ENCODE measurements at regions not wholly inside any gene's neighbourhood (a gene's known extent, or its start where the extent isn't known, plus 50 kb on each side); places are given as distances from the start of the nearest gene placed in this dataset.

GRCh38 chr4:100970414-100970813 lies 376.9 kb downstream of the PPP3CA start:
- no peak for DNase-seq (ENCODE audit: low read depth in 3 of 3)

DNA sequence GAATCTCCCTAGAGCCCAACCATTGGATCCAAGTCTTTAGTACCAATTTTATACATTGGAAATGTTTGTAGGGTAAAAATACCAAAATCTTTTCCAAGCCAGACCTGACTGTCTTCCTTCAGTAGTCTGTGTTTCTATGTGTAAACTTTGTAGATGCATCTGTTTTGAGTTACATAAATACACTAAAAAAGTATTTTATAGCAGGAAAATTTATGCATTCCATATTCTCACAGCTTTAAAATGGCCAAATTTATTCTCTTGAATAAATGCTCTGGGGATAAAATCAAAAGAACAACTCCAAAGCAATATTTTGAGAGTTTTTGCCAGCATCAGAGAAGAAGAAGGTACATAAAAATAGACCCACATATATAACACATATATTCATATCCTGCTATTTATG lies 377.4 kb downstream of the PPP3CA start:
- DNase-seq (ENCODE audit: low read depth in 3 of 3): no peak

DNA sequence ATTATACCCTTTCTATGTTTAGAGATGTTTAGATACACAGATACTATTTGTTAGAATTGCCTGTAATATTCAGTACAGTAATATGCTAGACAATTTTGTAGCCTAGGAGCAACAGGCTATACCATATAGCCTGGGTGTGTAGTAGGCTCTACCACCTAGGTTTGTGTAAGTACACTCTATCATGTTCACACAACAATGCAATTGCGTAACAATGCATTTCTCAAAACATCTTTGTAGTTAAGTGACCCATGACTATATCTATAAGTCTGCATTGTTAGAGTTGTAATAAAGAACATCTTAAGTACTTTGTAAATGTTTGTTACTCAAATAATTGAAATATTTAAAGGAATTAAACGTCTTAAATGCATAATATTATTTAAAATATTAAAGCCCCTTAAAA lies 379.3 kb downstream of the PPP3CA start:
- DNase-seq (ENCODE audit: low read depth in 3 of 3): no peak

DNA sequence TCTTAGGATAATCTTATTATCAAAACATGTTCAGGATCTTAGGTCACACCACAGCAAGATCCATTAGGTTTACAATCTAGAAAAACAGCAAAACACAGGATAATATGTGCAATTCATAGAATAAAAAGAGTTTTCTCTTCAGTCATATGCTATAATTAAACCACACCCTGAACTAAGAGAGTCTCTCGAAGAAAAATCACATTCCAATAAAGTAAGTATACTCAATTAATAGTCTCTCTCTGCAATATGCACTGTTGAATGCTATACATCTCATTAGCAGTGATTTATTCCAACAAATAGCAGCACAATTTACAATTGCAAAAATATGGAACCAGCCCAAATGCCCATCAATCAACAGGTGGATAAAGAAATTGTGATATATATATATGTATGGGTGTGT lies 383.7 kb downstream of the PPP3CA start:
- DNase-seq (ENCODE audit: low read depth in 3 of 3): no peak

- no peak for DNase-seq (ENCODE audit: low read depth in 3 of 3)
These were observed 384.6 kb downstream of the PPP3CA start for GRCh38 chr4:100962698-100963097.

DNA sequence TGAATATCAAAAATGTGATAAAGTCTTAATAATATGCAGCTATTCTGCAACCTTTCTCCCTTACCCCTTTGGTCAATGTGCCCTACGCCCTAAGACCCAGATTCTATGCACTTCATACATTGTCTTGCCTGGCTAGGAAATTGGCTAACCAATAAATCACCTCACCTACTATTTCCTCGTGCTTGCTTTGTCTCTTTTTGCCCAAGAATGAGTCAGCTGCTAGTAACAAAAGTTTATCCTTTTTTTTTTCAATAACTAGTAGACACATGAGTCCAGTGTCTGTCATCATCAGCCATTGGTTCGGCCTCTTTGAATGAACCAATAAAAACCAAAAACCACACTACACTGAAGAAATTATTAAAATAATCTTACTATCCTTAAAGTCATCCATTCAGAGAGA lies 387.1 kb downstream of the PPP3CA start:
- no peak for DNase-seq (ENCODE audit: low read depth in 3 of 3)

- DNase-seq (ENCODE audit: low read depth in 3 of 3): no peak
These were observed 393.3 kb downstream of the PPP3CA start for GRCh38 chr4:100954046-100954445.

GRCh38 chr4:100953616-100954015 lies 393.7 kb downstream of the PPP3CA start:
- DNase-seq (ENCODE audit: low read depth in 3 of 3): no peak

GRCh38 chr4:100952590-100952989 lies 394.7 kb downstream of the PPP3CA start:
- no peak for DNase-seq (ENCODE audit: low read depth in 3 of 3)

DNA sequence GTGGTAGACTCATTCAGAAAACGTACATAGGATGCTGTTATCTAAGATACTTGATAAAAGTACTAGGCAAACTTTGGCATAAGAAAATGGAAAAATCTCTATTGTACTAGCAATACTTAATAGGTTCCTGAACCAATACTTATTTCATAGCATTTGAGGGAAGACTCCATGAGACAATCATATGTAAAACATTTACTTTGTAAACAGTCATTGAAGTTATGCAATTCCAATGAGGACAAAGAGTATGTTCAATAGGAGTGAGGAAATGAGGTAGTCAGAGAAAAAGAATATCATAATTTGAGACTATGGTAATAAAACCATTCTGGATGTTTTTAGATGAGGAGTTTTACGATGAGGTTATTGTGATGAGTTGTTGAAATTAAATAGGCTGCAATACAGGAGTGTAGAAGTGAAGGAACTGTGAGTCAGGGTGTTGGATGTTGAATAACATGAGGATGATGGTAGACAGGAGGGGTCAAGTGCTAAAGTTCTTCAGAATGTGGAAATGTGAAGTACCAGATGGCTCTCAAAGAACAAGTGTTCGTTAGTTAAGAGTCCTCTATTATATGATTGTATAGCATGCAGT lies 397.9 kb downstream of the PPP3CA start:
- no peak for DNase-seq (ENCODE audit: low read depth in 3 of 3)

GRCh38 chr4:100948911-100949310 lies 398.4 kb downstream of the PPP3CA start:
- no peak for DNase-seq (ENCODE audit: low read depth in 3 of 3)

DNA sequence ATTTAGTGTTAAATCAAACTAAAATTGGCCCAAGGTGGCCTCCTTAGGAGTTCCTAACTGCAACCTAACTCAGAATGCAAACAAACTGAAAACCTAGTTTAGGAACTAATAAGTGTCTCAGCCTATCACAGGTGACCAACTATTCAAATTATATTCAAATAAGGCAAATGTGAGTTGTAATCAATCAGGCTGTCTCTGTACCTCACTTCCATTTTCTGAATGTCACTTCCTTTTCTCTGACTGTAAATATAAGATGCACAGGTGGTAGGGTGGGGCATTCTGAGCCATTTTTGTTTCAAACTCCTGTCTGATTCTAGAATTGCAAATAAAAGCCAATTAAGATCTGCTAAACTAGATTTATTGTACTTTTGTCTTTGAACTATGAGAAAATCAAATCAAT lies 401.5 kb downstream of the PPP3CA start:
- no peak for DNase-seq (ENCODE audit: low read depth in 3 of 3)

DNA sequence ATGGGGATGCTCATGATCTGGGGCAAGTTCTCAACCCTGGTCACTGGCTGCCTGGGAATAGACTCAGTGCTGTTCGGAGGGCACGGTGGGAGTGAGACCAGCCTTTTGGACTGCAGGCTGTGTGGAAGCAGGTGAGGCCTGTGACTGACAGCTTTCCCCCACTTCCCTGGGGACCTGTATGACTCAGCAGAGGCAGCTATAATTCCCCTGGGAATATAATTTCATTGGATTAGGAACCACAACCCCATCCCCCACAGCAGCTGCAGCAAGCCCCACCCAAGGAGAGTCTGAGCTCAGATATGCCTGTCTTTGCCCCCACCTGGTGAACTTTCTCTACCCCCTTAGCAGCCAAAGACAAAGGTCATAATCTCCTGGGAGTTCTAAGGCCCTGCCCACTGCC lies 408.6 kb downstream of the PPP3CA start:
- DNase-seq (ENCODE audit: low read depth in 3 of 3): no peak

DNA sequence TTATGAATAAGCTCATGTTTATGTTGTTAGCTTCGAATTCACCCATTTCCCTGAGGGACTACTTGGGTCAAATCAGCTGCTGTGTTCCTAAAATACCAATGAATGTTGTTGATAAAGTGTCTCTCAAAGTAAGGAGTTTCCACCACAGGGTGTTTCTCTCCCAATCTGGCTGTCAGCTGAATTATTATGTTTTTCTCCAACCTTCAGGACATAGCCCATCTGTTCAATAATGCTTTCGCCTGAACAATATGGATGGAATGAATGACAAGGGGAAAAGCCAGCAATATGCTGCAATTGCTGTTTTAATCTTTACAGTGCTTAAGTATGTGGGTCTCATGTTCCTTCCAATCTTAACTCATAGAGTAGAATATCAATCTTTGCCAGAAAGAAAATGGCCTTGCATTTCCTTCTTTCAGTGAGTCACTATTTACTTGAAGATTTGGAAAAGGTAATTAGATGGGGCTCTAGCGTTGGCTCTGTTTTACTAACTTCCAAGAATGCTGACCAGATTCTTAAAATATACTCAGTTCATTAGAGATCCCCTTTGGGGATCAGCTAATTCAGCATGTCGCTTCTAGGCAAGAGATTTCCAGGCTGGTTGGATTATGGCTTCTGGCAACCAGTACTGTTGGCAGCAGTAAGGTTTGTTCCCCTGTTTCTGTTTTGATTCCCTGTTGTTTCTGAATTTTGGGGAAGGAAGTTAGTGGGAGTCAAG lies 410.5 kb downstream of the PPP3CA start:
- DNase-seq (ENCODE audit: low read depth in 3 of 3): no peak

- DNase-seq (ENCODE audit: low read depth in 3 of 3): no peak
These were observed 412.2 kb downstream of the PPP3CA start for GRCh38 chr4:100935090-100935489.

DNA sequence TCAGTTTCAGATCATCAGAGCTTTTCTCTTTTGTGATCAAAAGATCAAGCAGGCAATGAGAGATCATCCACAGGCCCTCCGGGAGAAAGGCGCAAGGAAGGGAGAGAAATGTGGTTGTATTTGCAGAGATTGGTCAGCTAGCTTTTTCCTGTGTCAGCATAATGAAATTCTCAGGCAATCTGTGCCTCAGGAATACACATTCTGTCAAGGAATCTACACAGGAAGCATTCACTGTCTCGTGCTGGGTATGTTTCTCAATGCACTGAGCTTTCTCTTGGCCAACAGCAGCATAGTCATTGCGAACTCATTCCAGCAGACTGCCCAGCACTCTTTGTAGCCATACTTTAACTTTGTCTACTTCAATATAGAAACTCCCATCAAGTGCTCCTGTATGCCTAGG lies 413.7 kb downstream of the PPP3CA start:
- no peak for DNase-seq (ENCODE audit: low read depth in 3 of 3)

DNA sequence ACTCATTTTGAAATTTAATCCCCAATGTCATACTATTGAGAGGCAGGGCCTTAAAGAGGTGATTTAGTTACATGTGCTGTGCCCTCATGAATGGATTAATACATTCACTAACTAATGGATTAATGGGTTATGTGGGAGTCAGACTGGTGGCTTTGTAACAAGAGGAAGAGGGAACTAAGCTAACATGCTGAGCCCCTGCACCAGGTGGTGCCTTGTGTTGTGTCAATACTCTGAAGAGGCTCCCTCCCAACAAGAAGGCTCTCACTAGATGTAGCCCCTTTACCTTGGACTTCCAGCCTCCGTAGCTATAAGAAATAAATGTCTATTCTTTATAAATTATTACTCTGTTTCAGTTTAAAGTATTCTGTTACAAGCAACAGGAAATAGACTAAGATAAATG lies 411.9 kb upstream of the EMCN start:
- DNase-seq (ENCODE audit: low read depth in 3 of 3): no peak

- DNase-seq (ENCODE audit: low read depth in 3 of 3): no peak
These were observed 411.3 kb upstream of the EMCN start for GRCh38 chr4:100929135-100929534.

- DNase-seq (ENCODE audit: low read depth in 3 of 3): no peak
These were observed 408.4 kb upstream of the EMCN start for GRCh38 chr4:100926039-100926717.

DNA sequence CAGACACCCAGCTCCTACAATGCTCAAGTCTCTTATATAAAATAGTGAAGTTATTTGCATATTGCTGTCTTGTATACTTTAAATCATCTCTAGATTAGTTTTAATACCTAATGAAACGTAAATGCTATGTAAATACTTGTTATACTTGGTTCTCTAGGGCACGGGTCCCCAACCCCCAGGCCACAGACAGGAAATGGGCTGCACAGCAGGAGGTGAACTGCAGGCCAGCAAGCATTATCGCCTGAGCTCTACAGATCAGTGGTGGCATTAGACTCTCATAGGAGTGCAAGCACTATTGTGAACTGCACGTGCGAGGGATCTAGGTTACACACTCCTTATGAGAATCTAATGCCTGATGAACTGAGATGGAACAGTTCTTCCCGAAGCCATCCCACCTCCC lies 395.9 kb upstream of the EMCN start:
- no peak for DNase-seq (ENCODE audit: low read depth in 3 of 3)

DNA sequence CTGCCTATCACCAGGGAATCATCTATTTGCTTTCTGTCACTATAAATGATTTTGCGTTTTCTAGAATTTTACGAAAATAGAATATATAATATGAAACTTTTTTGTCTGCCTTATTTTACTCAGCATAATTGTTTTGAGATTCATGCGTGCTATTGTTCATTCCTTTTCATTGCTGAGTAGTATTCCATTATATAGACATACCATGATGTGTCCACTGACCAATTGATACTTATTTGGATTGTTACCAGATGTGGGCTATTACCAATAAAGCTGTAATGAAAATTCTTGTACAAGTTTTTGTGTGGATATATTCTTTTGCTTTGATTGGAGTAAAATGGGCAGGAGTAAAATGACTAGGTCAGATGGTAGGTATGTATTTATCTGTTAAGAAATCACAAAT lies 390.7 kb upstream of the EMCN start:
- DNase-seq (ENCODE audit: low read depth in 3 of 3): no peak

DNA sequence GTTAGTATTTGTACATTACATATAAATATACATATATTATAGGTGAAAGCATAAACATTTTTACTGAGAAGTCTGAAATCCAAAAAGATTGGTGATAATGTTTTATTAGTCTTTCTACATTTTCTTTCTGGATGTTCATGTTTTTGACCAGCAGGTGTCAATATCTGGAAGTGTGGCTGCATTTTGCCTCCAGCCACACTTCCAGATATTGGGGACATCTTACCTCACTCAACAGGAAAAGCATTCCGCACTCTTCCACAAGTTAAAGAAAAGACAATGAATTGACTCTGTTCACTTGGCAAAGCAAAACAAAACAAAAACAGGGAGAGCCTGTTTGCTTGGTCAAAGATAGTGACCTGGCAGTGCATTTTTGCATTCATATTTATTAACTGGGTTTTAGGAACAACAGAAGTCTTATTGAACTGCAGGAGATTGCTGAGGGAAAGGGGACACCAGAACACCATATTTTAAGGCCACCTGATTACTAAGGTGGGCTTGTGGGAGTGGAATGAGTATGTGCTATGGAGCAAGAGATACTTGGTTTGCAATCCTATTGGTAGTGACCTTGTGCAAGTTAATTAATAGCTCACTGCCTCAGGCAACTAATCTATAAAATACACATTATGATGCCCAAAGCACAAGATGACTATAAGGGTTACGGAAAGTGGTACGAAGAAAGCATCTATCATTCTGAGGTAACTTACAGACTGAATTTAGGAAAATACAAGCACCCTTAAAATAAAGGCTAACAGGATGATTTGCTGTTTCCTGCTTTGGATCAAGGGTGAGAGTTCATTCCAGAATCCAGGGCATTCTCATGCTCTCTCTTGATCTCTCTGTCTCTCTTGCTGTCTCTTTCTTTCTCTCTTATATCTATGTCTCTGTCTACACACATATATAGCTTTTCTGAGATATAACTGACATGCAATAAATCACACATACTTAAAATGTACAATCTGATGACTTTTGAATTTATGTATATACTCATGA lies 389.9 kb upstream of the EMCN start:
- DNase-seq (ENCODE audit: low read depth in 3 of 3): no peak
